HG03135 (cell line): ENCODE measurements at regions not wholly inside any gene's neighbourhood (a gene's known extent, or its start where the extent isn't known, plus 50 kb on each side); places are given as distances from the start of the nearest gene placed in this dataset.
"Not testable (repeated sequence)": the region's sequence is repeated elsewhere in the genome, so short reads cannot be mapped to it uniquely, and the experiment has no call there.

Experiments
- ATAC-seq: cut with Tn5 transposase; IDR thresholded peaks from one replicate; pipeline ENCODE4 v1.9.1; 2021; ENCODE audit warnings: mild to moderate bottlenecking, moderate library complexity; ENCODE audit not compliant: unreplicated experiment

DNA sequence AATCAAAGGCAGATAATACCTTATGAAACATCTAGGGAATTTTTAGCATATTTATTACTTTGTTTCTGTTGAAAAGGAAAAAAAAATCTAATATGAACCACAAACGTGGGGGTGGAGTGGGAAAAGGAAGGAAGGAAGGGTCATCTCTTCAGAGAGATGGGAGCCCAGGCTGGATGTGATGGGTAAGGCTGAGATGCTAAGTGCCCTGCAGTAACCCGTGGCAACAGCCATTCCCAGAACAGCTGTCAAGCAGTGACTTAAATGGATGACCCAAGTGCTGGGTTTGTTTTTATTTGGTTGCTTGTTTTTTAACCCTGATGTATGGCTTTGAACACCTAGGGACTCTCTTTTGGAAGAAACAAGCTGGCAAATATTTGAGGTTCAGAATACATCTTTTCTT lies 50.7 kb upstream of the KLF7 start:
- ATAC-seq, result no peak

DNA sequence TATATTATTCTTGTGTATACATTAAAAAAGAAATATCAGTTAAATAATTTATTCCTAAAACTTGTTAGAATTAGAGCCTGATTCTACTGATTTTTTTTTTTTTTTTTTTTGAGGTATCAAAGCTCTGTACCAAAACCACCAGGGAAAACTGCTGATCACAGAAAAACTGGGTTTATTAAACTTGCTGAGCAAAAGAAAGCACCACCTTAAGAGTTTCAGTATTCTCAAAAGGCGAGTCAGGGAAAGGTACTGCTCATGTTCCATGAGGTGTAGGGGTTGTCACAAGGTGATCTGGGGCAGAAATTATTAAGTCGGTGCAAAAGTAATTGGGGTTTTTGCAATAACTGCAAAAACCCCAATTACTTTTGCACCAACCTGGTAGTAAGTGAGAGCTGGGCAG lies 51.7 kb upstream of the KLF7 start:
- ATAC-seq, result no peak

GRCh38 chr2:207219081-207219630 lies 53.4 kb upstream of the KLF7 start:
- ATAC-seq, result no peak

DNA sequence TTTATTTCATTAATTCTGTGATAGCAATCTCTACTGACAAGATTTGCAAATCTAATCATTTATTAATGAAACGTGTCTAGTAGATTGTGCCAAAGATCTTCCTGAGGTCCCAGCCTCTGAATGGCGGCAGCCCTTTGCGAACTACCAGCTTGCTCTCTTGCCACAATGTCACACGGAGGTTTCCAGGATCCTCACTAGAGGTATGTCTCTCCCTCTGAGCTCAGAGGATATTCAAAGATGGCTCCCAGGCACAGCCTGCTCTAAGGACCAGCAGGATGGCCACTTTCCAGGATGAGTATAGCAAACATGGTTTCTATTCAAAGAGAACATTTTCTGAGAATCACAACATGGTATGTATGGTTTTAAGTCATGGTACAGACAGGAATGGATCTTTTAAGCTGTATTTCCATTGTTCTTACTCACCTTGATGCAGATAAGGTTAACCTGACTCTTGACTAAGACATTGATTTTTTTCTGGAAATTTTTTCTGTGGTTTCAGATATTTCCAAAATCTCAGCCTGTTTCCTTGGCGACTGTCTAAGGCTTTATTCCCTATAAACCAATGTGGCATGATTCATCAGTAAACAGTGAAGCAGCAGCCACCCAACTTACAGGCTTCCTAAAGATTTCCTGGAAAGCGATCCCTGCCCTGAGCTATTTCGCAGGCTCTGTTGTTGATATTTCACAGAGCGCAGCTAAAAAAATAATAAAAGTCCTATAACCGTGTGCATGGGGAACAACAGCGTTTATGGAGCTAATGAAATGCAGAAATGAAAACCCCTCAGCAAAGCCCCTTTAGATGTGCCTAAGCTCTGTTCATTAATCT lies 54.1 kb upstream of the KLF7 start:
- ATAC-seq, result no peak

- no peak for ATAC-seq
Observed at GRCh38 chr2:207221731-207222130, 56.0 kb upstream of the KLF7 start.

DNA sequence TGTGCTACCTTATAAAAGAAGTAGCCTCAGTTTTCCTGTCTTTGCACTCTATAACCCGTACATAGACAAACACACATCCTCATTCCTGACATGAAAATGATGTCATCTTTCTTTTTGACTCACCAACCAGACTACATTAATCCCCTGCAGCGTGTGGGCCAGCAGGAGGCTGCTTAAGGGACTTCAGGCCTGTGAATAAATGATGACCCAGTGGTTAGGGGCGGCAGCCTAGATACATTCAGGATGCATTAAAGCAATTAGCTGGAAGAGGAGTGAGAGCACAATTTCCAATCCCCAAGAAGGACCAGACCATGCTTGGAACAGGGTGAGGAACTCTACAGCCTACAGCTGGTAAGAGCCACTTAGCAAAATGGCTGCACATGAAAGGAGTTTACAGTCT lies 57.3 kb upstream of the KLF7 start:
- no peak for ATAC-seq

GRCh38 chr2:207224381-207224780 lies 58.6 kb upstream of the KLF7 start:
- no peak for ATAC-seq

DNA sequence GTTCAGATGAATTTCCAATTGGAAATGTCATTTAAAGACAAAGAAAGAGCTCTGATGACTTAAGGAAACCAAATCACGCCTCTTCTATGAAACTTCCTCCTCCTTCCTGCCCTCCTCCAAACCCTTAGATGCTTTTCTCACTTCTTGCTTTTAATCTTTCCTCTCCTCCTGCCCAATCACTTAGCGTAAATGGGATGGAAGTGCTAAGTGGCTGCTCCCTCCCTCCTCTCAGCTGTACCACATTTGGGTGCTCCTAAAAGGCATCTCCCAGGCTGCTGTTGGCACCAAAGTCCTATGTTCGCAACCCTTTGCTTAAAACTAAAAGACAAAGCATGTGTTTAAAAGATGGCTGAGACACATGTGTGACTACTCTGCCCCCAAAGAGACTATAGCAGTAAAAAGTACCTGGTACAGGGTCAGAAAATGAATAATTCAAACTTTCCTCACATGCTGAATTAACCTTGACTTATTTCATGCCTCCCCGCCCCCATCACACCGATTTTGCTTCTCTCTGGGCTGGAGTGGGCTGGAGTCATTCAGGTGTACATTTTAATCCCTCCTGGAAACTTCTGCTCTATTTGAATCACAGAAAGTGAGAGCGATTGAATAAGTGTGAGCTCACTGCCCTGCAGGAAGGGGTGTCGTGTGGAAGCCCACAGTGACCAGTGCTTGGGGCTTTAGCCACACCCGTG lies 59.2 kb upstream of the KLF7 start:
- ATAC-seq, result no peak

- ATAC-seq, result no peak
Observed at GRCh38 chr2:207225773-207226172, 60.0 kb upstream of the KLF7 start.

GRCh38 chr2:207226243-207226642 lies 60.5 kb upstream of the KLF7 start:
- no peak for ATAC-seq

DNA sequence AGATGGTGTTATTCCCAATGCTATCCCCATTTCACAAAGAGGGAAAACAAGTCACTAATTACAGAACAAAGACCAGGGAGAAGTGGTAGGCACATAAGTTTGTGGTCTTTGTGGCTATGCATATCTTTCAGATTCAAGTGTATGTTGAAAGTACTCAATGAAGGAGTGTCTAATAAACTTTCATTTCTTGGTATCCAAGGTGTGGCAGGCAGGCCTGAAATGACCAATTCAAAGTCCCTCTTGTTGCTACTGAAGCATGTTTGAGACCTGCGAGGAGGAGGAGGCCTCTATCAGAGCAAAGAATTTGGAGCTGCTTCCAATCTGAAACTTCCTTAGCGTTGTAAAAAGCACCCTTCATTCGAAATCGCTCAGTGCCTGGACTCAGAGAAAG lies 60.9 kb upstream of the KLF7 start:
- ATAC-seq, result no peak

DNA sequence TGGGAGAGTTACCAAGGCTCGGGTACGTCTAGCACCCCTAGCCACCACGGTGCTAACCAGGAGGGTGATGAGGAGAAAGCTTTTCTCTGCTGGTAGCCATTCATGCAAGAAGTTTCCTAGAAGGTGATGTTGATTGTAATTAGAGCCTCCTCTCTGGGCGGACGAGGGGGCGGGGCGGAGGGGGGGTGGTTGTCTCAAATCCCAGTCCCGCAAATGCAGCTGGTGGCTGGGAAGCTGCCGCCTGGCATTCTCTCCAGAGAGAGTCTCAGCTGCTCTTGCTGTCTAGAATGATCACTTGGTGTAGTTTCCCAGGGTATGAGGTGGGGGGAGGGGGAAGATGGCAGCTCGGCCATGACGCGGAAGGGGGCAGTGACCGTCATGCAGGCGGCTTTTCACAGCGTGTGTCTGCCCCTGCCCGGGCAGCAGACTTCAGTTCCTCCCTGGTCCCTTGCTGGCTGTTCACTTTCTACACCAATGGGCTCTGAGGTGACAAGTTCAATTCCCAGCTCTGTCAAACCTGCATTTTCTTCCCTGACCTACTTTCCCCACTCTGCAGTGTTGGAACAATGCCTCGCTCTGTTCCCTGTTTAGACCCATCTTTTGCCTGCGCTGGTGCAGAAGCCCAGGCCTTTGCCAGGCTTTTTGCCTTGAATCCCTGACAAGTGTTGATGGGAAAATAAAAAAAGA lies 61.5 kb upstream of the KLF7 start:
- no peak for ATAC-seq

GRCh38 chr2:207227749-207228145 lies 62.0 kb upstream of the KLF7 start:
- no peak for ATAC-seq

DNA sequence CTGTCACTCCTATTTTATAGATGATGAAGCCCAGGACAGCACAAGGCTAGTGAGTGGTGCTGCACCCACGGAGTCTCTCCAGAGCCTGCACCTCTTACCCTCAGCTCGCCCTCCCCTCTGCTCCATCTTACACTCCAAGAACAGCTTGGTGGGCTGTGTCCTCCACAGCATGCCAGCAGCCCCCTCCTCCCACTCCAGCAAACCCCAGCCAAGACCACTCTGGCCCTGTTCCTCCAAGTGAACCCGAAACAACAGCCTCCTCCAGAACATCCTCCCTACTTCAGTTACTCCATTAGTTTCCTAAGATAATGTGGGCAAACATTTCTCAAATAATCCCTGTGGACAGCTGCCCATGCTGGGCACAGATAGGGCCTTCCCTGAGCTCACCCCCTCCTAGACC lies 62.7 kb upstream of the KLF7 start:
- ATAC-seq, result no peak

- no peak for ATAC-seq
Observed at GRCh38 chr2:207229161-207229560, 63.4 kb upstream of the KLF7 start.

GRCh38 chr2:207230261-207231105 lies 64.7 kb upstream of the KLF7 start:
- ATAC-seq, result no peak

DNA sequence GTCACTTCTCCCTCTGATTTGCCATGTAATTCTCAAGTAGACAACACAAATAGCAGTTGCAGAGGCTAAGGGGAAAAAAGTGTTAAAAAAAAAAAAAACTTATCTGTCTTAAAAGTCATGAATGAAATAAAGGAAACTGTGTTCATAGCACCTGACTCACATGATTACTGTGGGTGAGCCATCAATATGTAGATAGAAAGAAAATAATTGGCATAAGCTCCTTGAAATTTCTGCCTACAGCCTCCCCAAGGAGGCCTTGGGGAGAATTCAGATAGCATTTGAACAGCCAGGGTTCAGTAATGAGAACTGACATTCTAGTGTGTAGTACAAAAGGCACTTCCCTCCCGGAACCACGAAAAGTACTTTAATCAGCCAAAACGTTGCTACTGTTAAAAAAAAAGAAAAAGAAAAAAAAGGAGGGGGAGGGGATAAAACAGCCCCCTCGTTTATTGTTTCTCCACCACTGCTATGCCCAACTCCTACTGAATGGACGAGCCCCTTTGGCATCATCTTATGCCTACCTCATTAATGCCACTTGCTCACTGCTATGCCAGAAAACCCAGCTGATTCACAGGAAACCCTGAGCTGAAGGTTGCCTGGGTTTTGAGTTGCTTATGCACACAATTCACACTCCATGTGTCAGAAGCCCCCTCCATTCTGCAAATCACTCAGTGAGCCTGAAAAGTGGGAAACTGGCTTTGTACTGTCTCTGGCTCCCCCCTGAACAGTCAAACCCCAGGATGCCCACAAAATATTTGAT lies 65.5 kb upstream of the KLF7 start:
- ATAC-seq, result no peak

- ATAC-seq, result no peak
Observed at GRCh38 chr2:207231967-207232366, 66.2 kb upstream of the KLF7 start.

DNA sequence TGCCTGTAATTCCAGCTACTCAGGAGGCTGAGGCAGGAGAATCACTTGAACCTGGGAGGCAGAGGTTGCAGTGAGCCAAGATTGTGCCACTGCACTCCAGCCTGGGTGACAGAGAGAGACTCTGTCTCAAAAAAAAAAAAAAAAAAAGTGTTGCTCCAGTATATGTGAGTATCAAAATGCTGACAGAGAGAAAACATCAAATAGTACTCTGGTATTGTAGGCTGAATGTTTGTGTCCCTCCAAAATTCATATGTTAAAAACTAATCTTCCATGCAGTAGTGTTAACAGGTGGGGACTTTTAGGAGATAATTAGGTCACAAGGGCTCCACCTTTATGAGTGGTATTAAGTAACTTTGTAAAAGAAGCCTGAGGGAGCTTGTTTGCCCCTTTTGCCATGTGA lies 67.4 kb upstream of the KLF7 start:
- ATAC-seq, result not testable (repeated sequence)

DNA sequence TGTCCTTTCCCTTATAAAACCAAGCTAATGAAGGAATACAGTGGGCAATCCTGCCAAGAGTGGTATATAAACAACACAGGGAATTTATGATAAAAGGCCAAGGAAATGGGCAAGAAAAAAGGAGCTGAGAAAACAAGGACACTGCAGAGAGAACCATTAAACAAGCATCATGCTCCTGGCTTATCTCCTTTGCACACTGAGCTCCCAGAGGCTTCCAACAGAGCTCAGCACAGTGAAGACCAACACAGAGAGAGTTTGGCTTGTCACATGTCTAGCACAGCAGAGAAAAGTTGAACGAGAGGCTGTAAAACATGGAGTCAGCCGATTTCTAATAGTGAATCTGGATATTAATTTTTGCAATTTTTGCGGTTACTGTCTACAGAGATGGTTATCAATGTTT lies 68.0 kb upstream of the KLF7 start:
- ATAC-seq, result no peak
